Gastroesophageal sphincter (tissue), 4 donors: ENCODE measurements at regions not wholly inside any gene's neighbourhood (a gene's known extent, or its start where the extent isn't known, plus 50 kb on each side); places are given as distances from the start of the nearest gene placed in this dataset.

Experiments used
- ATAC-seq: fragments of 150-250 bp; one replicate; pipeline ENCODE4 v1.9.1; 2016; ENCODE audit warnings: mild to moderate bottlenecking, moderate library complexity
- H3K27ac ChIP-seq, 4 donors: fragments of 200-600 bp; sonication (generic) in 3 of 4; 1 replicate in 3 of 4; 2 replicates in 1 of 4; pipeline ENCODE4 v1.5.1; 2016 to 2019
- H3K27me3 ChIP-seq: fragments of 200-600 bp; sonication (generic); one replicate; pipeline ENCODE4 v1.5.1; 2019
- H3K36me3 ChIP-seq, 2 donors: fragments of 200-600 bp; sonication (generic); one replicate each; pipeline ENCODE4 v1.5.1; 2019; ENCODE audit warnings: control low read depth in 1 of 2
- H3K4me1 ChIP-seq, 3 donors: fragments of 200-600 bp; sonication (generic); 1 replicate in 2 of 3; 2 replicates in 1 of 3; pipeline ENCODE4 v1.5.1; 2016 to 2019; ENCODE audit warnings: control low read depth in 2 of 3
- H3K4me3 ChIP-seq, 2 donors: fragments of 200-600 bp; sonication (generic); one replicate each; pipeline ENCODE4 v1.5.1; 2019; ENCODE audit warnings: mild to moderate bottlenecking in 1 of 2, moderate library complexity in 1 of 2
- H3K9me3 ChIP-seq, 3 donors: fragments of 200-600 bp; sonication (generic); one replicate each; pipeline ENCODE4 v1.5.1; 2017 to 2019; ENCODE audit warnings: control low read depth in 2 of 3
- EP300 ChIP-seq: sonication (generic); formaldehyde crosslinking; IDR thresholded peaks from one replicate; pipeline ENCODE4 v1.6.1; 2017; ENCODE audit warnings: antibody characterized with exemption, mild to moderate bottlenecking
- POLR2A ChIP-seq, 2 donors: fragments of 450-650 bp; IDR thresholded peaks; one replicate each; pipeline ENCODE4 v1.6.1; 2017; ENCODE audit warnings: antibody characterized with exemption in 2 of 2, mild to moderate bottlenecking in 2 of 2, moderate library complexity in 1 of 2
- POLR2AphosphoS5 ChIP-seq: sonication (generic); formaldehyde crosslinking; IDR thresholded peaks from one replicate; pipeline ENCODE4 v1.6.1; 2017; ENCODE audit warnings: antibody characterized with exemption
- WGBS, 2 donors: methylation state at CpG; one replicate each; pipeline ENCODE4 v1.1.5; 2018; ENCODE audit warnings: low coverage in 1 of 2; 5-methylcytosine and 5-hydroxymethylcytosine counted together
- TF ChIP-seq, protein P1 (sequence below), 4 experiments: fragments of 200-600 bp in 2 of 4; fragments of 450-650 bp in 2 of 4; sonication (generic) in 1 of 4; IDR thresholded peaks; one replicate each; pipeline ENCODE4 v1.5.1; 2017 to 2019; ENCODE audit warnings: antibody characterized with exemption in 4 of 4, mild to moderate bottlenecking in 2 of 4, moderate library complexity in 2 of 4

DNA sequence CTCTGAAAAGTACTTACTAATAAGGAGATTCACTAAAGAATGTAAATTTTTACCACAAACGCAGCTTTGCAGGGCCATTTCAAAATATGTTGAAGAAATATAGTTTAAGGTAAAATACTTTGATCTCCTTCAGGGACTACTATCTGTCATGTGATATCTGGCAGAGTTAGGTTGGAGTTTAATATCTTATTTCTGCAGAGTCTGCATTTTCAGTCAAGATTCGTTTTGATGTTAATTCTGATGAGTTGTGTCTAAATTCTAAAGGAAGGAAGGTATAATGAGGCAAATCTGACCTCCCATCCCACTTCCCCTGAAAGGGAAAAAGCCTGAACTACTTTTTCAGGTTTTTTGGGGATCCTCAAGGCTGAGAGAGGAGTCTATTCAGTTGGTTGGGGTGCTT is 123.9 kb upstream of the TECRL start:
- ATAC-seq, result no peak
- Histone ChIP-seq H3K27me3 (no peaks in the 10 kb centered on the region), H3K36me3 (no peaks in the 10 kb centered on the region), H3K4me3 (no peak overlapping the region), H3K9me3 (no peaks in the 10 kb centered on the region), H3K4me1 (no peaks in the 10 kb centered on the region), H3K27ac (no peak overlapping the region)
- WGBS, 2 donors, result 43 to 54% methylated on average over 2 of the region's 2 CpGs
- TF ChIP-seq EP300 (no peak), POLR2A (IDR thresholded peaks at IDR 0.05) (no peak), POLR2AphosphoS5 (no peak)
- TF ChIP-seq, protein P1, sequence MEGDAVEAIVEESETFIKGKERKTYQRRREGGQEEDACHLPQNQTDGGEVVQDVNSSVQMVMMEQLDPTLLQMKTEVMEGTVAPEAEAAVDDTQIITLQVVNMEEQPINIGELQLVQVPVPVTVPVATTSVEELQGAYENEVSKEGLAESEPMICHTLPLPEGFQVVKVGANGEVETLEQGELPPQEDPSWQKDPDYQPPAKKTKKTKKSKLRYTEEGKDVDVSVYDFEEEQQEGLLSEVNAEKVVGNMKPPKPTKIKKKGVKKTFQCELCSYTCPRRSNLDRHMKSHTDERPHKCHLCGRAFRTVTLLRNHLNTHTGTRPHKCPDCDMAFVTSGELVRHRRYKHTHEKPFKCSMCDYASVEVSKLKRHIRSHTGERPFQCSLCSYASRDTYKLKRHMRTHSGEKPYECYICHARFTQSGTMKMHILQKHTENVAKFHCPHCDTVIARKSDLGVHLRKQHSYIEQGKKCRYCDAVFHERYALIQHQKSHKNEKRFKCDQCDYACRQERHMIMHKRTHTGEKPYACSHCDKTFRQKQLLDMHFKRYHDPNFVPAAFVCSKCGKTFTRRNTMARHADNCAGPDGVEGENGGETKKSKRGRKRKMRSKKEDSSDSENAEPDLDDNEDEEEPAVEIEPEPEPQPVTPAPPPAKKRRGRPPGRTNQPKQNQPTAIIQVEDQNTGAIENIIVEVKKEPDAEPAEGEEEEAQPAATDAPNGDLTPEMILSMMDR (IDR thresholded peaks at IDR 0.05), result no peak

DNA sequence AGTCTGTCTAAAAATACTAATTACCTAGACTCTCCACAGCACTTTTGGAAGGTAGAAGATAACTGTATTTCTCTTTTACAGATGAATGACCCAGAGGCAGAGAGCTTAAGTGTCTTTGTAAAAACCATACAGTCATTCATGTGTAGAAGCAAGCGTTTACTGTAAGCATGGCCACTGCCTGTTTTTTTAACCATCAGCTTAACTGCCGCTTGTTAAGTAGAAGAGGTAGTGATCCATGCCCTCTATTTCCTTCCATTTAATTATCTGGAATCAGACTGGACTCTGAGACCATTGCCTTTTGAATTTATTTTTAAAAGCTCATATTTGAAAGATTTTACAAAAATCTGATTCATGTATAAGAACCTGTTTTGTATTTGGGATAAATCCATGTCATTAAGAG is 111.2 kb upstream of the TECRL start:
- Histone ChIP-seq H3K9me3 (no peaks in the 10 kb centered on the region), H3K4me3 (no peak overlapping the region), H3K36me3 (no peaks in the 10 kb centered on the region), H3K27me3 (no peaks in the 10 kb centered on the region), H3K4me1 (no peaks in the 10 kb centered on the region), H3K27ac (no peak overlapping the region)
- WGBS, 2 donors, result 63 to 68% methylated on average over 2 of the region's 2 CpGs
- ATAC-seq, result no peak
- TF ChIP-seq POLR2A (IDR thresholded peaks at IDR 0.05) (no peak), EP300 (no peak), POLR2AphosphoS5 (no peak)
- TF ChIP-seq, protein P1 (IDR thresholded peaks at IDR 0.05), result no peak

DNA sequence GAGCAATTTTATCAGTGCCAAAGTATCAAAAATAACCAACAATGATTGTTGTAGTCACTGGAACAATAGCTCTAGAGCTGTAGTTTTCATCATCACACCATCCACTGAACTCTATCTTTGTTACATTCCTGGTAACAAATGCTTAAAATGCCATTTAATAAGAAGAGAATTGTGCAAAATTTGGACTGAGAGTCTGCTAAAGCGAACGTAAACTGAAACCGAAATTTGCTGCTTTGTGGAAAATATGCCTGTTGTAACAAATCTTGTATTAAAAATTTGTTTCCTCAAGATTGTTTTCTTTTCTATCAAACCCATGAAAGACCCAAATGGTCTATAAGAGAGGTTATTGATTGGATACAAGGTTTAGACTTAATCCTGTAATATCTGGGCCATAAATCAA is 109.3 kb upstream of the TECRL start:
- Histone ChIP-seq H3K27me3 (no peaks in the 10 kb centered on the region), H3K4me3 (no peak overlapping the region), H3K4me1 (no peaks in the 10 kb centered on the region), H3K27ac (no peak overlapping the region), H3K9me3 (no peaks in the 10 kb centered on the region), H3K36me3 (no peaks in the 10 kb centered on the region)
- ATAC-seq, result no peak
- TF ChIP-seq POLR2AphosphoS5 (no peak), POLR2A (IDR thresholded peaks at IDR 0.05) (no peak)
- 76 to 77% methylated on average over 3 of the region's 3 CpGs for WGBS, 2 donors

DNA sequence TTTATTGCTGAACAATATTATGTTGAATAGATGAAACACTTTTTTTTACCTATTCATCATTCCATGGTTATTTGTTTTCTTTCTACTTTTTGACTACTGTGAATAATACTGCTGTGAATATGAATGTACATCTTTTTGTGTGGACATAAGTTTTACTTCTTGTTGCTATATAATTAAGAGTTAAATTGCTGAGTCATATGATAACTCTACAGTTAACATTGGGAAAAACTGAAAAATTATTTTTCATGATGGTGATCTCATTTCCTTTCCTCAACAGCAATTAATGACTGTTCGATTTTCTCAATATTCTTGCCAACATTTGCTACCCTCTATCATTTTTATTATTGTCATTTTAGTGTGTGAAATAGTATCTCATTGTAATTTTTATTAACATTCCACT is 106.9 kb upstream of the TECRL start:
- 39 to 58% methylated on average over 1 of the region's 1 CpG for WGBS, 2 donors

DNA sequence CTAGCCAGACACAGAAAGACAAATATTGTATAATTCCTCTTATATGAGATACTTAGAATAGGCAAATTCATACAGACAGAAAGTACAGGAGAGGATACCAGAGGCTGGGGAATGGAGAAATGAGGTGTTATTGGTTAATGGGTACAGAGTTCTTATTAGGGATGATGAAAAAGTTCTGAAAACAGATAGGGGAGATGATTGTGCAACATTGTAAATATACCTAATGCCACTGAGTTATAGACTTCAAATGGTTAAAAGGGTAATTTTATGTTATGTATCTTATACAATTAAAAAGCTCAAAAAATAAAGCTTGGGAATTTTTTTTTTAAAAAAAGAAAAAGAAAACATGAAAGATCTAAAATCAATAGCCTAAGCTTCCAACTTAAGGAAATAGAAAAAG is 98.8 kb upstream of the TECRL start:
- no peak overlapping the region for H3K4me3 ChIP-seq
- H3K9me3 ChIP-seq, result no peaks in the 10 kb centered on the region
- no peaks in the 10 kb centered on the region for H3K4me1 ChIP-seq
- TF ChIP-seq POLR2A (IDR thresholded peaks at IDR 0.05) (no peak), EP300 (no peak)
- TF ChIP-seq, protein P1 (IDR thresholded peaks at IDR 0.05), result no peak
- no peak for ATAC-seq
- no peak overlapping the region for H3K27ac ChIP-seq
- no peaks in the 10 kb centered on the region for H3K27me3 ChIP-seq
- no peaks in the 10 kb centered on the region for H3K36me3 ChIP-seq

More for the DNA sequence above, 106.9 kb upstream of the TECRL start:
- Histone ChIP-seq H3K36me3 (no peaks in the 10 kb centered on the region), H3K27me3 (no peaks in the 10 kb centered on the region), H3K4me3 (no peak overlapping the region), H3K27ac (no peak overlapping the region), H3K9me3 (no peaks in the 10 kb centered on the region), H3K4me1 (no peaks in the 10 kb centered on the region)
- no peak for ATAC-seq
- TF ChIP-seq POLR2A (IDR thresholded peaks at IDR 0.05) (no peak), EP300 (no peak), POLR2AphosphoS5 (no peak)
- TF ChIP-seq, protein P1 (IDR thresholded peaks at IDR 0.05), result no peak
